ENCODE measurements at regions not wholly inside any gene's neighbourhood (a gene's known extent, or its start where the extent isn't known, plus 50 kb on each side); places are given as distances from the start of the nearest gene placed in this dataset.

GRCh38 chr2:118763797-118764196 lies 83.7 kb downstream of the EN1 start:
- no peak for TF ChIP-seq CTCF (IDR thresholded peaks at IDR 0.05)
- no peak for TF ChIP-seq POLR2A (IDR thresholded peaks at IDR 0.05)

All from ovary (tissue), 3 donors.